OCI-LY1 (cell line): ENCODE measurements at regions not wholly inside any gene's neighbourhood (a gene's known extent, or its start where the extent isn't known, plus 50 kb on each side); places are given as distances from the start of the nearest gene placed in this dataset.

Experiments used
- EZH2 ChIP-seq: fragments of 200-600 bp; sonication (generic), shearing (Covaris generic); IDR thresholded peaks from 2 replicates; pipeline ENCODE4 v1.8.0; 2017; ENCODE audit warnings: borderline replicate concordance, mixed run types, mild to moderate bottlenecking, antibody characterized with exemption, low read length, moderate library complexity, mixed read lengths
- TF ChIP-seq, protein P1 (sequence below): fragments of 200-600 bp; sonication (generic), shearing (Covaris generic); IDR thresholded peaks from 2 replicates; pipeline ENCODE4 v1.5.1; 2017; ENCODE audit warnings: mild to moderate bottlenecking, antibody characterized with exemption, low read length, moderate library complexity, mixed read lengths

- TF ChIP-seq, protein P1, sequence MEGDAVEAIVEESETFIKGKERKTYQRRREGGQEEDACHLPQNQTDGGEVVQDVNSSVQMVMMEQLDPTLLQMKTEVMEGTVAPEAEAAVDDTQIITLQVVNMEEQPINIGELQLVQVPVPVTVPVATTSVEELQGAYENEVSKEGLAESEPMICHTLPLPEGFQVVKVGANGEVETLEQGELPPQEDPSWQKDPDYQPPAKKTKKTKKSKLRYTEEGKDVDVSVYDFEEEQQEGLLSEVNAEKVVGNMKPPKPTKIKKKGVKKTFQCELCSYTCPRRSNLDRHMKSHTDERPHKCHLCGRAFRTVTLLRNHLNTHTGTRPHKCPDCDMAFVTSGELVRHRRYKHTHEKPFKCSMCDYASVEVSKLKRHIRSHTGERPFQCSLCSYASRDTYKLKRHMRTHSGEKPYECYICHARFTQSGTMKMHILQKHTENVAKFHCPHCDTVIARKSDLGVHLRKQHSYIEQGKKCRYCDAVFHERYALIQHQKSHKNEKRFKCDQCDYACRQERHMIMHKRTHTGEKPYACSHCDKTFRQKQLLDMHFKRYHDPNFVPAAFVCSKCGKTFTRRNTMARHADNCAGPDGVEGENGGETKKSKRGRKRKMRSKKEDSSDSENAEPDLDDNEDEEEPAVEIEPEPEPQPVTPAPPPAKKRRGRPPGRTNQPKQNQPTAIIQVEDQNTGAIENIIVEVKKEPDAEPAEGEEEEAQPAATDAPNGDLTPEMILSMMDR = no peak
- no peak for TF ChIP-seq EZH2
Measured at GRCh38 chr16:51382211-51382610, 231.1 kb upstream of the SALL1 start.
